ENCODE measurements at regions not wholly inside any gene's neighbourhood (a gene's known extent, or its start where the extent isn't known, plus 50 kb on each side); places are given as distances from the start of the nearest gene placed in this dataset.
A peak's percentile ranks its signal among the peaks of the same experiment; 100 is the strongest.

DNA sequence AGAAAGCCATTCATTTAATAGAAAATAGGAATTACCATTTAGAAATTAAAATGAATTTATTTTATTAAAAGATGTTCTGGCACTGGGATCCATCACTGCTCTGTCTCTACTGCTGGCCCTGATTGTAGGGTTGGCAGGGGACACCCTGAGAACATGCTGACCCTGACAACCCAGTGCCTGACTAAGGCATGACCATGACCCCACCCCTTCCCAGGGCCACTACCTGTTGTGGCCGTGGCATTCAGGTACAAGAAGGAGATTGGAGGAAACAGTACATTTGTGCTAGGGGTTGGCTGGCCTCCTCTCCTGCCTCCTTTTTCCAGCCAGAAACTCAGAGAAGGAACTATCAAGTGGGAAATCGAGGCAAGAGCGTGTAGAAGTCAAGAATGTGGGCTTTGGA lies 197.0 kb upstream of the ZMIZ1 start:
- Histone ChIP-seq H3K36me3 (ENCODE audit: insufficient read depth, low read length) (no peaks in the 10 kb centered on the region), H3K4me3 (ENCODE audit: low read length) (no peak overlapping the region), H3K4me1 (ENCODE audit: insufficient read depth, low read length) (no peaks in the 10 kb centered on the region), H3K9me3 (ENCODE audit: low read length) (no peaks in the 10 kb centered on the region), H3K27ac (ENCODE audit: low read depth, low read length) (no peak overlapping the region), H3K27me3 (ENCODE audit: insufficient read depth, low read length, poor library complexity, severe bottlenecking) (no peaks in the 10 kb centered on the region)
- H3K4me1 Mint-ChIP-seq, result peaks cover 0 to 2% (median 0%) of the 10 kb centered on the region in 3 donors
- H3K27me3 Mint-ChIP-seq, result peaks cover 14 to 58% of the 10 kb centered on the region in 2 donors
- ChIA-PET POLR2A (no interaction called here), CTCF (no interaction called here)
- no peak overlapping the region for H3K27ac Mint-ChIP-seq
- no peak for DNase-seq
- no peaks in the 10 kb centered on the region for H3K9me3 Mint-ChIP-seq
- H3K36me3 Mint-ChIP-seq, result peaks cover 0 to 1% (median 0%) of the 10 kb centered on the region in 3 donors
- no peak overlapping the region for H3K4me3 Mint-ChIP-seq

DNA sequence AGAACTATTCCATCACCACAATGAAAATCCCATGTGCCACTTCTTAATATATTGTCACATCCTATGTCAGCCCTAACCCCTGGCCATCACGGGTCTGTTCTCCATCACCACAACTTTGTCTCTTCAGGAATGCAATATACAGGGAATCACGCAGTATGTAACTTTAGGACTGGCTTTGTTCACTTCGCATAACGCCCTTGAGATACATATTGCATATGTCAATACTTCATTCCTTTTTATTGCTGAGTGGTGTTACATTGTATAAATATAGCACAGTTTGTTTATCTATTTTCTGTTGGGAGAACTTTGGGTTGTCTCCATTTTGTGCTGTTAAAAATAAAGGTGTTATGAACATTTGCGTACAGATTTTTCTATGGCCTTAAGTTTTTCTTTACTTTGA lies 195.4 kb upstream of the ZMIZ1 start:
- no peaks in the 10 kb centered on the region for H3K36me3 ChIP-seq (ENCODE audit: insufficient read depth, low read length)
- Mint-ChIP-seq H3K9me3 (peaks cover 0 to 7% (median 5%) of the 10 kb centered on the region in 5 donors), H3K27me3 (peaks cover 12 to 68% of the 10 kb centered on the region in 2 donors), H3K36me3 (peaks cover 0 to 1% (median 0%) of the 10 kb centered on the region in 3 donors), H3K4me1 (peaks cover 0 to 2% (median 0%) of the 10 kb centered on the region in 3 donors), H3K27ac (no peak overlapping the region), H3K4me3 (no peak overlapping the region)
- ChIA-PET POLR2A (no interaction called here), CTCF (no interaction called here)
- no peaks in the 10 kb centered on the region for H3K9me3 ChIP-seq (ENCODE audit: low read length)
- DNase-seq, result no peak
- H3K4me3 ChIP-seq (ENCODE audit: low read length), result no peak overlapping the region
- H3K4me1 ChIP-seq (ENCODE audit: insufficient read depth, low read length), result no peaks in the 10 kb centered on the region
- H3K27ac ChIP-seq (ENCODE audit: low read depth, low read length), result no peak overlapping the region
- no peaks in the 10 kb centered on the region for H3K27me3 ChIP-seq (ENCODE audit: insufficient read depth, low read length, poor library complexity, severe bottlenecking)

DNA sequence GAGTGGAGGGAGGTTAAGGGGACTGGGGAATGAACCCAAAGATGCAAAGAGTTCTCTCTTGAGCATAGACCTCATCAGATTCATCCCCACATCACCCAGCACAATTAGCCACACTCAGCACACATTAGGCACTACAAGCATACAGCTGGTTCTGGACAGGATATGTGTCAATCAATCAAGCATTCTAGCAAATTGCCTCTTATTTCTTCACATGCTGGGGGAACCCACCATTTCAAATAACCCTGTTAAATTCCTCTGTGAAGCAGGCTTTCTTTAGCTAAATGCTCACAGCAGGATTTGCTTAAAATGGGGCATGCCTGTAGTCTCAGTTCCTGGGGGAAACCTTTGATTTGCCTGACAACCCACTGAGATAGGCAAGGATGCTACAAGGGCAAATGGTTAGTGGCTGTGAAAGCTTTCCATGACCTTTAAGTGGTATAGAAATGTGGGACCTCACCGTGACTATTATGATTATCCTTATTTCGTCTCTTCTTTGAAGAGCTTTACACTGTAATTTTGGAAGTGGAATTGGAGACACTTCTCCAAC lies 193.4 kb upstream of the ZMIZ1 start:
- no peaks in the 10 kb centered on the region for H3K4me1 ChIP-seq (ENCODE audit: insufficient read depth, low read length)
- H3K4me3 ChIP-seq (ENCODE audit: low read length), result no peak overlapping the region
- ChIA-PET CTCF (no interaction called here), POLR2A (no interaction called here)
- peaks cover 0 to 2% (median 0%) of the 10 kb centered on the region in 3 donors for H3K4me1 Mint-ChIP-seq
- H3K4me3 Mint-ChIP-seq, result no peak overlapping the region
- H3K27me3 Mint-ChIP-seq, result peaks cover 14 to 63% of the 10 kb centered on the region in 2 donors
- no peak overlapping the region for H3K27ac Mint-ChIP-seq
- H3K36me3 ChIP-seq (ENCODE audit: insufficient read depth, low read length), result no peaks in the 10 kb centered on the region
- DNase-seq, result no peak
- H3K36me3 Mint-ChIP-seq, result peaks cover 0 to 1% (median 0%) of the 10 kb centered on the region in 3 donors
- peaks cover 4 to 23% (median 21%) of the 10 kb centered on the region in 5 donors for H3K9me3 Mint-ChIP-seq
- H3K27ac ChIP-seq (ENCODE audit: low read depth, low read length), result no peak overlapping the region
- H3K27me3 ChIP-seq (ENCODE audit: insufficient read depth, low read length, poor library complexity, severe bottlenecking), result no peaks in the 10 kb centered on the region
- no peaks in the 10 kb centered on the region for H3K9me3 ChIP-seq (ENCODE audit: low read length)

DNA sequence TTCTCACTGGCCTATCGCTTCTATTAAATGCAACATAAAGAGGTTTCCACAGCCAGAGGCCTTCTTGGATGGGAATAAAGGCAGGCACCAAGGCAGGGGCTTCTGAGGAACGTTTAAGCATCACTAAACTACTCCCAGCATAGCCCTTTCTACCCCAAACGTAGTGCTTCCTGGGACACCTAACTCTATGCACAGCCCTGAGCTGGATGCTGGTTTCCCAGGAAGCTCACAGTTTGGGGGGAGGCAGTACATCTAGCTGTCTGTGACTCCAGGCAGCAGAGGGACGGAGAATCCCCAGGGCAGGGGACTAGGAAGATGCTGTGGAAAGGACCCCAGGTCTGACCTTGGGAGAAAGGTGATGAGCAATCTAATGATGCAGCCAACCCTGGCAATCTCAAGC lies 192.8 kb upstream of the ZMIZ1 start:
- H3K4me1 ChIP-seq (ENCODE audit: insufficient read depth, low read length), result no peaks in the 10 kb centered on the region
- no peaks in the 10 kb centered on the region for H3K27me3 ChIP-seq (ENCODE audit: insufficient read depth, low read length, poor library complexity, severe bottlenecking)
- Mint-ChIP-seq H3K36me3 (peaks cover 0 to 1% (median 0%) of the 10 kb centered on the region in 3 donors), H3K9me3 (peaks cover 6 to 26% (median 24%) of the 10 kb centered on the region in 5 donors), H3K27me3 (peaks cover 16 to 62% of the 10 kb centered on the region in 2 donors), H3K4me3 (no peak overlapping the region), H3K27ac (no peak overlapping the region), H3K4me1 (peaks cover 0 to 2% (median 0%) of the 10 kb centered on the region in 3 donors)
- H3K27ac ChIP-seq (ENCODE audit: low read depth, low read length), result no peak overlapping the region
- ChIA-PET POLR2A (no interaction called here), CTCF (no interaction called here)
- H3K4me3 ChIP-seq (ENCODE audit: low read length), result no peak overlapping the region
- H3K9me3 ChIP-seq (ENCODE audit: low read length), result no peaks in the 10 kb centered on the region
- DNase-seq, result no peak
- no peaks in the 10 kb centered on the region for H3K36me3 ChIP-seq (ENCODE audit: insufficient read depth, low read length)

DNA sequence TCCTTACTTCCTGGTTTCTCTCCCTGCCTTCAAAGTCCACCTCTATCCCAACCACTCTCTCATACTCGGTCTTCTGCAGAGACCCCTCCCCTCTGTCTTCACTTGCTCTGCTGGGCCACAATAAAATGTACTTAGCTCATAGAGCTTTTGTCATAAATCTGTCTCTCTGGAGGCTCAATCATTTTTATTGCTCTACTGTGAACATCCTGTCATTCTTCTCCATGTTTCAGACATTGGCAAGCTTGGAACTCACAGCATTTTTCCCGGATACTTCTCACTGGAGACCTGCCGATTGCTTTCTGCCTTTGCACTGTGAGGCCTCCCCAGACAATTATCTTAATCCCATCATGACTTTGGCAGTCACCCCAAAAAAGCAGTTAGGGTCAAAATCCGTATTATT lies 192.3 kb upstream of the ZMIZ1 start:
- Mint-ChIP-seq H3K4me3 (no peak overlapping the region), H3K4me1 (peaks cover 0 to 2% (median 0%) of the 10 kb centered on the region in 3 donors), H3K36me3 (peaks cover 0 to 1% (median 0%) of the 10 kb centered on the region in 3 donors), H3K9me3 (peaks cover 6 to 27% (median 25%) of the 10 kb centered on the region in 5 donors), H3K27me3 (peaks cover 15 to 57% of the 10 kb centered on the region in 2 donors), H3K27ac (no peak overlapping the region)
- H3K27me3 ChIP-seq (ENCODE audit: insufficient read depth, low read length, poor library complexity, severe bottlenecking), result no peaks in the 10 kb centered on the region
- no peak for DNase-seq
- ChIA-PET CTCF (no interaction called here), POLR2A (no interaction called here)
- H3K27ac ChIP-seq (ENCODE audit: low read depth, low read length), result no peak overlapping the region
- H3K4me3 ChIP-seq (ENCODE audit: low read length), result no peak overlapping the region
- H3K9me3 ChIP-seq (ENCODE audit: low read length), result no peaks in the 10 kb centered on the region
- no peaks in the 10 kb centered on the region for H3K36me3 ChIP-seq (ENCODE audit: insufficient read depth, low read length)
- H3K4me1 ChIP-seq (ENCODE audit: insufficient read depth, low read length), result no peaks in the 10 kb centered on the region

DNA sequence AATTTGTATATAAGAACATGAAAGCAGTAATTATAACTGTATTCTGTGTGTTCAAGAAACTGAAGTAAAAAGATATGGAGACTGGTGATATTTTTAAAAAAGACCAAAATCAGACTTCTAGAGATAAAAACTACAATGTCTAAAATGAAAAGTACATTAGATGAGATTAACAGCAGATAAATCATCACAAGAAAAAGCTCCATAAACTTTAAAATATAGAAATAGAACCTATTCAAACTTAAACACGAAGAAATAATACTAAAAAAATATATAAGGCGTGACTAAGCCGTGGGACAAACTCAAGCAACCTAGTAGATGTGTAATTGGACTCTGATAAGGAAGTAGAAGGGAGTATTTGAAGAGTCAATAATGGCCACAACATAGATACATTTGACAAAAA lies 189.1 kb upstream of the ZMIZ1 start:
- no peaks in the 10 kb centered on the region for H3K36me3 ChIP-seq (ENCODE audit: insufficient read depth, low read length)
- H3K9me3 ChIP-seq (ENCODE audit: low read length), result no peaks in the 10 kb centered on the region
- H3K27me3 Mint-ChIP-seq, result peaks cover 22 to 51% of the 10 kb centered on the region in 2 donors
- peaks cover 18 to 34% (median 33%) of the 10 kb centered on the region in 5 donors for H3K9me3 Mint-ChIP-seq
- peaks cover 0 to 4% (median 1%) of the 10 kb centered on the region in 3 donors for H3K36me3 Mint-ChIP-seq
- no peak overlapping the region for H3K4me3 ChIP-seq (ENCODE audit: low read length)
- H3K27ac Mint-ChIP-seq, result no peak overlapping the region
- DNase-seq, result no peak
- H3K27me3 ChIP-seq (ENCODE audit: insufficient read depth, low read length, poor library complexity, severe bottlenecking), result no peaks in the 10 kb centered on the region
- no peak overlapping the region for H3K4me3 Mint-ChIP-seq
- H3K27ac ChIP-seq (ENCODE audit: low read depth, low read length), result no peak overlapping the region
- no peaks in the 10 kb centered on the region for H3K4me1 ChIP-seq (ENCODE audit: insufficient read depth, low read length)
- no peaks in the 10 kb centered on the region for H3K4me1 Mint-ChIP-seq
- POLR2A ChIA-PET, result no interaction called here
- CTCF ChIA-PET, result no interaction called here

DNA sequence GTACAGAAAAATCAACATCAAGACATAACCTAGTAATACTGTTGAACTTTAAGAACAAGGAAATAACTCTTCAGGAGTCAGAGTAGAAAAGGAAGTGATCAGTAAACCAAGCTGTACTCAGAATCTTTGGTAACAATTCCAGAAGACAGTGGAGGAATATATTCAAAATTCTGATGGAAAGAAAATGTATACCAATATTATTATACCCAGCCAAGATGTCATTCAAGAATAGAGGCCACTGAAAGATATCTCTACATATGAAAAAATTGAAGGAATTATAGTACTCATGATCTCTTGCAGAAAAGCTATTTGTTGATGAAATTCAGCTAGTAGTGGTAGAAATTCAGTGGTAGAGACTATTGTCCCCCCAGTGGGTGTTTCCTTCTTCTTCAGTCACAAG lies 182.6 kb upstream of the ZMIZ1 start:
- no peak for DNase-seq
- Mint-ChIP-seq H3K4me1 (no peaks in the 10 kb centered on the region), H3K9me3 (peaks cover 8 to 23% (median 22%) of the 10 kb centered on the region in 5 donors), H3K4me3 (no peak overlapping the region), H3K36me3 (peaks cover 0 to 4% (median 0%) of the 10 kb centered on the region in 3 donors), H3K27me3 (peaks cover 24 to 27% of the 10 kb centered on the region in 2 donors), H3K27ac (peak overlapping the region in 1 of 8 donors; percentile 7)
- H3K27me3 ChIP-seq (ENCODE audit: insufficient read depth, low read length, poor library complexity, severe bottlenecking), result no peaks in the 10 kb centered on the region
- ChIA-PET POLR2A (no interaction called here), CTCF (no interaction called here)
- no peaks in the 10 kb centered on the region for H3K9me3 ChIP-seq (ENCODE audit: low read length)
- no peak overlapping the region for H3K4me3 ChIP-seq (ENCODE audit: low read length)
- no peaks in the 10 kb centered on the region for H3K4me1 ChIP-seq (ENCODE audit: insufficient read depth, low read length)
- H3K36me3 ChIP-seq (ENCODE audit: insufficient read depth, low read length), result no peaks in the 10 kb centered on the region
- no peak overlapping the region for H3K27ac ChIP-seq (ENCODE audit: low read depth, low read length)

DNA sequence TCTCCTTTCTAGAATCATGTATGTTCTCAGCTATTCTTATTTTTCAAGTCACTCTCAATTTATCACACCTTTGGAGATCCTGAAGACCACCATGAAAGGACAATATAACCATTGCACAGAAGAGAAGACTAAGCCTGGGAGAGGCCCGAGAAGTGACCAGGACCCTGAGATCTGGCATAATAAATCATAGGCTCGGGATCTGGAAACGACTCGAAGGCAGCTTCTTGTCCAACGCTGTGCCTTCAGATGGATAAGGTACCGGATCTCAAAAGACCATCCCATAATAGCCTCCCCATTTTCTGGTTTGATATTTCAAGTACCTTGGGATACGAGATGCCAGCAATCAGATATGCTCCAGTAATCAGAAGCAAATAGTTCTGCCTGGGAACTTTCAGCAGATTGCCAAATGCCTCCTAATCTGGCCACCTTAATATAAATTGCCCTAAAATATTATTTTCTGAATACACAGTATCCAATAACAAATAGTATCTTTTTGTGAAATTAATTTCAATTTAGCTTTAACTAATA lies 179.2 kb upstream of the ZMIZ1 start:
- CTCF ChIA-PET, result no interaction called here

More for the DNA sequence above, 179.2 kb upstream of the ZMIZ1 start:
- peaks cover 4% of the 10 kb centered on the region for H3K27me3 ChIP-seq (ENCODE audit: insufficient read depth, low read length, poor library complexity, severe bottlenecking)
- no peaks in the 10 kb centered on the region for H3K36me3 ChIP-seq (ENCODE audit: insufficient read depth, low read length)
- Mint-ChIP-seq H3K4me3 (no peak overlapping the region), H3K27ac (no peak overlapping the region), H3K27me3 (peaks cover 16 to 25% of the 10 kb centered on the region in 2 donors), H3K9me3 (peaks cover 4 to 14% (median 12%) of the 10 kb centered on the region in 5 donors), H3K36me3 (no peaks in the 10 kb centered on the region), H3K4me1 (no peaks in the 10 kb centered on the region)
- H3K27ac ChIP-seq (ENCODE audit: low read depth, low read length), result no peak overlapping the region
- H3K4me1 ChIP-seq (ENCODE audit: insufficient read depth, low read length), result no peaks in the 10 kb centered on the region
- POLR2A ChIA-PET, result no interaction called here
- DNase-seq, result no peak
- no peak overlapping the region for H3K4me3 ChIP-seq (ENCODE audit: low read length)
- H3K9me3 ChIP-seq (ENCODE audit: low read length), result no peaks in the 10 kb centered on the region

Measured in CD8-positive, alpha-beta memory T cell (primary cell).